Renal pelvis (tissue), 1 donor: ENCODE measurements at regions not wholly inside any gene's neighbourhood (a gene's known extent, or its start where the extent isn't known, plus 50 kb on each side); places are given as distances from the start of the nearest gene placed in this dataset.
"Not testable (repeated sequence)": the region's sequence is repeated elsewhere in the genome, so short reads cannot be mapped to it uniquely, and the experiment has no call there.

Source experiments
- DNase-seq: peaks from one replicate; pipeline ENCODE4 v3.0.0-alpha.2; 2013

- DNase-seq, result no peak
These were observed 211.5 kb downstream of the KLF6 start for GRCh38 chr10:3573498-3573897.

- no peak for DNase-seq
These were observed 213.6 kb downstream of the KLF6 start for GRCh38 chr10:3571310-3571825.

- DNase-seq, result no peak
These were observed 214.1 kb downstream of the KLF6 start for GRCh38 chr10:3570855-3571266.

- DNase-seq, result no peak
These were observed 214.8 kb downstream of the KLF6 start for GRCh38 chr10:3570131-3570729.

- DNase-seq, result no peak
These were observed 216.0 kb downstream of the KLF6 start for GRCh38 chr10:3568983-3569382.

GRCh38 chr10:3568392-3568791, 216.6 kb downstream of the KLF6 start:
- no peak for DNase-seq

- no peak for DNase-seq
These were observed 217.6 kb downstream of the KLF6 start for GRCh38 chr10:3567291-3567963.

- DNase-seq, result no peak
These were observed 218.4 kb downstream of the KLF6 start for GRCh38 chr10:3566627-3567026.

GRCh38 chr10:3564346-3565002, 220.5 kb downstream of the KLF6 start:
- no peak for DNase-seq

GRCh38 chr10:3563298-3563697, 221.7 kb downstream of the KLF6 start:
- DNase-seq, result no peak

GRCh38 chr10:3560628-3561027, 224.4 kb downstream of the KLF6 start:
- DNase-seq, result not testable (repeated sequence)

- DNase-seq, result no peak
These were observed 225.5 kb downstream of the KLF6 start for GRCh38 chr10:3559527-3559926.

- DNase-seq, result no peak
These were observed 226.0 kb downstream of the KLF6 start for GRCh38 chr10:3559011-3559410.

- DNase-seq, result not testable (repeated sequence)
These were observed 228.6 kb downstream of the KLF6 start for GRCh38 chr10:3556191-3557017.

GRCh38 chr10:3554121-3554522, 230.9 kb downstream of the KLF6 start:
- DNase-seq, result no peak

- no peak for DNase-seq
These were observed 232.7 kb downstream of the KLF6 start for GRCh38 chr10:3552281-3552680.

GRCh38 chr10:3551761-3552160, 233.2 kb downstream of the KLF6 start:
- no peak for DNase-seq

GRCh38 chr10:3549118-3549517, 235.9 kb downstream of the KLF6 start:
- DNase-seq, result no peak

- no peak for DNase-seq
These were observed 236.3 kb downstream of the KLF6 start for GRCh38 chr10:3548702-3549101.

- DNase-seq, result peak; percentile 17
These were observed 236.9 kb downstream of the KLF6 start for GRCh38 chr10:3548076-3548475.

- DNase-seq, result no peak
These were observed 240.4 kb downstream of the KLF6 start for GRCh38 chr10:3544561-3544960.

- DNase-seq, result no peak
These were observed 242.8 kb downstream of the KLF6 start for GRCh38 chr10:3542185-3542611.
